Prostate gland (tissue), 2 donors: ENCODE measurements at regions not wholly inside any gene's neighbourhood (a gene's known extent, or its start where the extent isn't known, plus 50 kb on each side); places are given as distances from the start of the nearest gene placed in this dataset.

ENCODE experiments used
- CTCF ChIP-seq, 4 experiments: fragments of 200-600 bp in 2 of 4; fragments of 450-650 bp in 2 of 4; sonication (generic) in 2 of 4; IDR thresholded peaks; 1 replicate in 3 of 4; 2 replicates in 1 of 4; pipeline ENCODE4 v1.5.1; 2016 to 2019; ENCODE audit warnings: antibody characterized with exemption in 4 of 4, mild to moderate bottlenecking in 2 of 4, moderate library complexity in 2 of 4
- POLR2A ChIP-seq: fragments of 450-650 bp; IDR thresholded peaks from one replicate; pipeline ENCODE4 v1.6.1; 2016; ENCODE audit warnings: antibody characterized with exemption, mild to moderate bottlenecking

GRCh38 chr2:155917380-155917779, 415.1 kb downstream of the NR4A2 start:
- TF ChIP-seq CTCF (IDR thresholded peaks at IDR 0.05) (no peak), POLR2A (no peak)
